GM18498 (cell line): ENCODE measurements at regions not wholly inside any gene's neighbourhood (a gene's known extent, or its start where the extent isn't known, plus 50 kb on each side); places are given as distances from the start of the nearest gene placed in this dataset.

ENCODE experiments used
- ATAC-seq: cut with Tn5 transposase; IDR thresholded peaks from one replicate; pipeline ENCODE4 v1.9.1; 2021; ENCODE audit warnings: mild to moderate bottlenecking, moderate library complexity; ENCODE audit not compliant: unreplicated experiment

DNA sequence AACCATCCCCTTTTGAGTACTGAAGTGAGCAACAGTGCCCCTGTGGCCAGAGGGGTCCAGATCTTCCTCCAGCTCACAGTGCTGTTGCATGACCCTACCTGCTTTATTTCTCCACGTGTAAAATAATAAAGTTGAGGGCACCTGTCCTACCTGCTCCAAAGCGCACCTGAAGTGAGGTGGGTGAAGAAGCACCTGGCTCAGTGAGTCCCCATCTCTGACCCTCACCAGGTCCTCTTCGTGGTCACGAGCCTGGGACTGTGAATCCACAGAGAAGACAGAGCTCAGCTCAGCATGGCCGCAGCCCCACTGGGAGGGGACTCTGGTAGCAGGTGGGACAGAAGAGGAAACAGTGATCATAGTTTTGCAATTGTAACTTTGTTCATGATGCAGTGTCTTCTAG is 976.7 kb upstream of the TMEM132C start:
- ATAC-seq: no peak

DNA sequence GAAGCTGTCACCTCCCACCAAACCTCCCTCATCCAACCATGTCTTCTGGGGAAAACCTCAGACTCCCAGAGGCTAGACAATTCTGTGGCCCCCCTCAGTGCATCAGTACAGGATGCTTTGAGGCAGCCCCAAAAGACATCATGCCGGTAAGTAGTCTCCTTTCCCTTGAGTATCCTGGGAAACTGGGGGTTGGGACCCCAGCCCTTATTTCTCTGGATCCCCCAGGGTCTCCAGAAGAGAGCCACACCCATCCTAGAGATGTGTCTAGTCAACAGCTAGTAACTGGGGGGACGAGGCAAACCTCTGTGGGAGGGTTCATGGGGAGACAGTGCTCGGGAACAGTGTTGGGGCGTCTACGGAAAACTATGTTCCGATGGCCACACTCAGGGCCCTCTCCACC is 974.2 kb upstream of the TMEM132C start:
- ATAC-seq: no peak

DNA sequence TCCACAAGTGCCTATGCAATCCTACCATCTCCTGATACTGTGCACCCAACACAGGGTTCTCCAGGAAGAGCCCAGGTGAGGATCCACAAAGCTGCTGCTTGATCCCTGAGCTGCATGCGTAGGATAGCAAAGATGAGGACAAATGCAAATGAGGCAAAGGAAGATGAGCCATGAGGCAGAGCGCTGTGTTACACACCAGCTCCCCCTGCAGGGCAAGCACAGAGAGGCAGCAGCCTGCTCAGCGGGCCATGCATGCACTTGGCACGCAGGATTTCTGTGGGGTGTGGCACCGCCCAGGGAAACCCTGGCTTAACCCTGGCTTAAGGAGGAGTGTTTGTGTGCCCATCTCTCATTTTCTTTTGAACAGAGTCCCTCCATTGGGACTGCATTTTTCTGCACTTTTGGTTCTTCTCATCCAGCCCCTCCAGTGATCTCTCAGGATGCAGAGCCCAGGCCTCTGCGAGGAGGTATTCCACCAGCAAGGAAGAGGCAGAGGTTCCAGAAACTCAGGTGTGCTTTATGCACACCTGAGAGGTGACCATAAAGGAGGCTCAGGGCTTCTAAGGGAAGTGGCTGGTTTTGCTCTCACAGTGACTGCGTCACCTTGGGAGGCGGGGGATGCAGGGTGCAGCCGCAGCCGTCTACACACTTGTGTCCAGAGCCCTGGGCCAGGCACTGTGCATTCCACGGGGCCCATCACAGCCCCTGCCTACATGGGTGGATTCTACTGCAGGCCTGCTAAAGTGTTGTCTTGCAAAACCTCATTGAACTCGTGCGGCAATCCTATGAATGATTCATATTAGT is 973.3 kb upstream of the TMEM132C start:
- ATAC-seq: peak; percentile 69

DNA sequence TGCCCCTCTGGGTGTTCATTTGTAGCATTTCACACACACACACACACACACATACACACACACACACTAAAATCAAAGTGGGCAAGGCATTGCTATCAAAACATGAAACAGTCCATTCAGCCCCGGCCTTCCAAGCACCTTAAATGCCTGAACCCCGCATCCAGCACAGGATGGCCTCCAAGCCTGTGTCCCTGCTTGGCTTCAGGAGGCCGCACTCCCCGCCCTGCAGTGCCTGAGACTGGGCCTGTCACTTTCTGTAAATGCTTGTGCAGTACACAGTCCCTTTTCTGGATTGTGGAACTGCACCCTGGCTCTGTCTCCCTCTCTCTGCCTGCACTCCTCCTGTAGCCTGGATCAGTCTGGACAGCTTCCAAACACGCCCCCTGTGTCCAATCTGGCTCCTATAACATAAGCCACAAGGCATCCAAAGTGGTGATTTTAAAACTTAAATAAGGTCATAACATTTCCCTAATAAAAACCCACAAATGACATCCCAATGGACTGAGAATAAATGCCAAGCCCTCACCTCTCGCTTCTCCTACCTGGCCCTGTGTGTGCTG is 972.2 kb upstream of the TMEM132C start:
- no peak for ATAC-seq

DNA sequence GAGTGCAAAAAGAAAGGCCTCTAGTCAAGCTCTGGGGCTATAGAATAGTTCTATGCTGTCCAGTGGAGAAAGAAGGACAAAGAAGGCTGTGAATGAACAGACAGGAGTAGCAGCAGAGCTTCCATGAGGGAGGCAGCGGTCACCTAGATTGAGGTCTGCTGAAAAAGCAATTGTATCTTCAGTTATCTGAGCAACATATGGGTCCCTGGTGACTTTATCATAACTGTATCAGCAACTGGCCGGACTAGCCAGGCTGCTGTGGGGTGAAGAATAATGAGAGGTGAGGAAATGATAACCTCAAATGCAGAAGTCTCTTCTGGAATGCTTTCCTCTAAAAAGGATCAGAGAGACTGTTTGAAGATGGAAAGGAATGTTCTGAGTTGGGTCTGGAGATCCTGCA is 971.3 kb upstream of the TMEM132C start:
- no peak for ATAC-seq

DNA sequence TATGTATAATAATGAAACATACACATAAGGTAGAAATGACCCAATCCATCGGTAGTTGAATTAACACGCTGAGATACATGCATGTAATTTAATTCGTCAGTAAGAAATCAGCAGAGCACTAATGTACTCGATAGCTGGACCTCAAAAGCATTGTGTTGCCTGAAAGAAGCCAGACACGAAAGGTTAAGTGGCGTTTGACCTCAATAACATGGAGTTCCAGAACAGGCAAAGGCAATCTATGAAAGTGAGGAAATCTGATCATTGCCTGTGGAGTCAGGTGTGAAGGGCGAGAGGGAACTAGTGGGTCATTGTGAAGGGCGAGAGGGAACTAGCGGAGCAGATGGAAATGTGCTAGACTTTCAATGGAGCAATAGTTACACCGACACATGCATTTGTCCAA is 970.4 kb upstream of the TMEM132C start:
- ATAC-seq: no peak

DNA sequence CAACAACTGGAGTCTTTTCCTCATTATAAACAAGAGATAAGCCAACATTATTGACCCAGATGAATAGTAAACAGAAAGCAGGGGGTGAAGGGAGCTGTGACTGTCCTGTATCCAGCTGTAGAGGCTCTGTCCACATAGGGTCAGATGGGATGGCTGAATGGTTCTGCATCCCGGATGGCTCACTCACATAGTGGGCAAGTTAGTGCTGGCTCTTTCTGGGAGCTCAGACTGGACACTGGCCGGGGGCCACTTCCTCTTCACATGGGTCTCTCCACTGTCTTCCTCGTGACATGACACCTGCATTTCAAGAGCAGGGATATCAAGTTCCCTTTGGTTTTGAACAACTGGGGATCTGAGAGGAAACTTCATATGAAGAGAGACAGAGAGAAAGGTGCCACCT is 969.6 kb upstream of the TMEM132C start:
- no peak for ATAC-seq

DNA sequence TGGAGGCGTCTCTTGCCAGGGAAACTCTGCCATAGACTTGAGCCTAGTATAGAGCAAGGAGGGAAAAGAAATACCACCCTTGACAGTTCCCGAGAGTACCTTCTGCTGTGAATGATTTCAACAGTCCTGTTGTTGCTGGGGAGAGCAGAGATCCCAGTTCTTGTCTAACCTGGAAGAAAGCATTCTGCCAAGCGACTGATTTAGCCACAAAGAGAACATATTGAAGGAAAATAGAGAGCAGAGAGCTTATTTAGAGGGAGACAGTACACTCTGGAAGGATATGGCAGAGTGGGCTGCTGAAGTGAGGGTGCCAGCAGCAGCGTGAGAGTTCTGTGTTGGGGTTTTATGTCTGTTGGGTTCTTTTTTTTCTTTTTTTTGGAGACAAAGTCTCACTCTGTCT is 966.9 kb upstream of the TMEM132C start:
- ATAC-seq: no peak

DNA sequence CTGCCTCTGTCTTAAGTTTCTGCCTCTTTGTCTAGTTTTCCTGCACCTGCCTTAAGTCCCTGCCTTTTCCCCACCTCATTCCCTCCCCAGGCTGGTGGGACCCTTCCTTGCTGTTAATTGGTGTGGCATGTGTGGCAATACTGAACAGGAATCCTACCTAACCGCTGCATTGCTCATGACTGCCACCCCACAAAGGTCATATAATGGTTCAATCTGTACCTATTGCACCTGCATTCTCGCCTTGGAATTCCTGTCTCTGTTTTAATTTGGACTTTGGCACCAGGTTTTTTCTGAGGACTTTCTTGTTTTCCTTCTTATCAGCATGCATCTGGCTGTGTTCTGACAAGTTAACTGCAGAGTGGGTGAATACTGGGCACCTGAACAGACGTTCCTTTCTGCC is 966.2 kb upstream of the TMEM132C start:
- no peak for ATAC-seq

DNA sequence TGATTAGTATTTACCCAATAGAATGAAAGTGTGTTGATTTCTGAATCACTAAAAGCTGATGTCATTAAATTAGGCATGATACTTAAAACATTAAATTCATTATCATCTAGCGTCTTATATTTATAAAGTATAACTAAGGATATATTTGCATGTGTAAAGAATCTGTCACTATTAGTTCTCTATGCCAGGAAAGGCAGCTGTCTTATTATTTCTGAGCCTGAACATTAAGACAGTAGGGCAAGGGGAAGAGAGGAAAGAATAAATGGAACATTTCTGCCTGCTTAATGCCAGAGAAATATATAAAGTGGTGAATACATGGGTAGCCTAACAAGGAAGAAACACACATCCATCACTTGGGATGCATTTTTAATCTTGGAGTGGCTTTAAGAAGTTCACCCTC is 965.1 kb upstream of the TMEM132C start:
- ATAC-seq: no peak

DNA sequence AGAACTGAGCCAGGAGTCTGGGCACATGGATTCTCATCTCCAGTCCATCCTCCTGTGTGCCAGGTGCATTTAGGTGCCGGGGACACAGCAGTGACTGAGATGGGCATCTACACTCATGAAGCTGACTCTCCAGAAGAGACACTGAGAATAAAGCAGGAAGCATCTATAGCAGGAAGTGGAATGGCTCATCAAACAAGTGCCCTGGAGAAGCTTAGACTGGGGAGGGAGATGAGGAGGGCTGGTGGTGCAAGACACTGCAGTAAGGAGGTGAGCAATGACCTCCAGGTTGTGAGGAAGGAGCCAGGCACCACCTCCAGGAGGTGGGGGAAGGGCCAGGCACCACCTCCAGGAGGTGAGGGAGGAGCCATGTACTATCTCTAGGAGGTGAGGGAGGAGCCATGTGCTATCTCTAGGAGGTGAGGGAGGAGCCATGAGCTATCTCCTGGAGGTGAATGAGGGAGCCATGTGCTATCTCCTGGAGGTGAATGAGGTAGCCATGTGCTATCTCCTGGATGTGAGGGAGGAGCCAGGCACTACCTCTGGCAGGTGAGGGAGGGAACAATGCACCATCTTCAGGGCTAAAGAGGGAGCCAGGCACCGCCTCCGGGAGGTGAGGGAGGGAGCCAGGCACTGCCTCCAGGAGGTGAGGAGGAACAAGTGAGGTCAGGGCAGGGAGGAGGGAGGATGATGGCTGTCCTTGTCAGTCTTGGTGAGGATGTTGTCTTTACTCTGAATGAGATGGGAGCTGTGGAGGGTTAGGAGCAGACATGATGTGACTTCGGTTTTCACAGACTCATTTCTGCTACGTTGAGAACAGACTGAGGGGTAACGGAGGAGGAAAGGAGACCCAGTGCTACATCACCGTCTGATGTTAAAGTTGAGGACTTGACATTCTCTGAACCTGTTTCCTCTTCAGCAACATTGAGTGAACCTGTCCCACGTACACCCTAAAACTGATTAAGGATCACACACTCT is 961.9 kb upstream of the TMEM132C start:
- ATAC-seq: no peak

DNA sequence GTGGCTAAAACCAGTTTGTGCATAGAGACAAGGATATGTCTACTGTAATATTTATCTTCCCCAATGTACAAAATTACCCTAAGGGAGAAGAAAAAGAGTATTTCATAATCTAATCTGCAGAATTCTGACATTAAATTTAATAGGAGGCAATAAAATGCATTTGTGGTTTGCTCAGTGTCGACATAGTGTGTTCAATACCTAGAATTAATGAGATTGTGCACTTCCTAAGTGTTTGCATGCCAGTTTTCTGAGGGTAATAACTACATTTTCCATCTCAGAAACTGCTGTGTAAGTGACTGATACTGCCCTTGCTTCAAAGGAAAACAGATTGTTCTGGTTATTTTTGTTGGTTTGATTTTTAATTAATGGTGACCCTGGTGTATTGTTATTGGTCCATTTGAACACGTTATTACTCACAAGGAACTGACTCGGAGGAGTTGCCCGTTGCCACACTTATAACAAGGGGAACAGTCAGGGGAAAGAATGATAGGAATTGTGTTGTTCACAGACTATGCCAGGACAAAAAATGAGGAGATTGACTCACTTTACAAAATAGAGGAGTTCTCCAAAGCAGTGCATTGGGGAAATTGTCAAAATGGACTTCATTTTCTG is 960.3 kb upstream of the TMEM132C start:
- no peak for ATAC-seq

DNA sequence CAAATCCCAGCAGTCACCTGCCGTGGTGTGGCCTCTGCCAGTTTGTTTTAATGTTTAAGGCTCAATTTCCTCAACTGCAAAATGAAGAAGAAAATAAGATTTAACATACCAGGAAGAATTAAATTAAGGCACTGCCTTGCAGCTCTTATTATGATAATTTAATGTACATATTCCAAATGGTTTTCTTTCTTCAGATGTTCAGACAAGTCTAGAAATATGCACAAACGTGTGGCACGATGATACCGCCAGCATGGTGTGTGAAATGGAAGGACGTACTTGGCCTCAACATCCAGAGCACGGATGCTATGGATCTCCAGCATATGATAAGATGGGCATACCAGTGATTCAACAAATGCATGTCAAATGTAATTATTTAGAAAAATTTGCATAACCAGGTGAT is 959.4 kb upstream of the TMEM132C start:
- no peak for ATAC-seq

DNA sequence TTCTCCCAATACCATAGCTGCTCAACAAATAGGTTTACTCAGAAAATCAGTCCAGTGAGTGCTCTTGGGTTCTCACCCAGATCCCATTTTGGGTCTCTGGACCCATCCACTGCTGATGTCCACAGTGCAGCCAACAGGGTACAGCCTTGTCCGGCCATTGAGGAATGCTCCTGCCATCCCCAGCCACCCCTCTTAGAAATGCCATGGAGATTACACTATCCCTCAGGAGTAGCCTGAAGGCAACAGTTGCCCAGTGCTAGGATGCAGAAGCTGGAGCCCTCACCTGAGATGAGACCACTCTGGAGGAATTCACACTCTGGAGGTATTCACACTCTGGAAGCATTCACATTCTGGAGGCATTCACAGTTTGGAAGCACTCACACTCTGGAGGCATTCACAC is 958.8 kb upstream of the TMEM132C start:
- no peak for ATAC-seq

DNA sequence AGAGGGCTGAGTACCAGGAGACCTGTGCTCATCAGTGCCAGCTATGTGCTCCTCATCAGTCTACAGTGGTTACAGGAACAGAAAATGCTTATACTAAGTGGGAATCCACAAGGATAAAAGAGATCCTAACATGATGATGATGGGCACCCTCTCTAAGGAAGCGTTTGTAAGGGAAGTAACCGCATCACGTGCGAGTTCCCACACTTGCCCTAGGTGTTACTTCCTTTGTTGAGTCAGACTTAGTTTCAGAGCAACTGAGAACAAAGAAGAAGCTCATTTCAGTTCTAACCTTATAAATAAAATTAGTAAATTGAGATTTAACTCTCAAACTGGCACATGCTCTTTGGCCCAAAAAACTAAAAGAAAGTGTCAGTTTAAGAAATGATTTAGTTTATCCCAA is 956.4 kb upstream of the TMEM132C start:
- no peak for ATAC-seq

DNA sequence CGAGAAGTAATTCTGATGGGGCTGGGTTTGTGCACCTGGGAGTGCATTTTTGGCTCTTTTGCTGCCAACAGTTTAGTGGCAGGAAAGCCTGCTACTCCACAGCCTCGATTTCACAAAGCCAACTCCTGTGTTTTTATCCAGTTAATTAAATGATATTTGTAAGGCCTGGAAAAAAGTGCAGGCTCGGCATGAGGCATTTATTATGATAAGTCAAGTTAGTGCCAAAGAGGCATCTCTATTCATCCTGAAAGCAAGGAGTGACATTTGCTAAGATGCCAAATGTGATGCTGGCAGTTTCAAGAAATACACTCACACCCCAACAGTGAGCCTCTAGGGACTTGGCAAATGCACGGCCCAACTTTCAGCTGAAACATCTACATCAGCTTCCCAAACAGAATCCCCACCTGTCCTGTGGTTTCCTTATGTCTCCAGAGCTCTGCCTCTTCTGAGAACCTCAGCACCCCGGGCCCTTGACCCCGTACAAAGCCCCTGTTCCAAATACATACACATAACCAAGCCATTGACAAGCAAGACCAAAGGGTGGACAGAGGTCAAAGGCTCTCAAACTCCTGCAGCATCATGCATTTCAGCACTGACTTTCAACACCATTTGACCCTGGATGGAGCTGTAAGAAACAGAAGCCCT is 955.1 kb upstream of the TMEM132C start:
- no peak for ATAC-seq

DNA sequence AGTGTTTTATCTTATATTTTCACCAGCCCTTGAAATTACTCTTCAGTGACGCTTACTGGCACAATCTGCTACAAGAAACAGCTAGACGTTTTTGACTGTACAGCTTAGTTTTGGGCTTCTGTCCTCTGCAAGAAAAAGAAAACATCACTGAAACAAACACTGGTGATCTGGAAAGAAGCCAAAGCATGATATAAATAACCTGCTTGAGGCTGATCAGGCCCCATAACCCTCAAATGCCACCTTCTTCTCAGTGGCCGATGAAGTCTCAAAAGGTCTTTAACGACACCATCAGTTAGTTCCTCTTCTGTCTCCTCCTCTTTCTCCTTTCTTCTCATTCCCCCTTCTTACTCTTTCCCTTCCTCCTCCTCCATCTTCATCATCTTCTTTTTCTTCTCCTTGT is 942.3 kb upstream of the TMEM132C start:
- ATAC-seq: no peak

DNA sequence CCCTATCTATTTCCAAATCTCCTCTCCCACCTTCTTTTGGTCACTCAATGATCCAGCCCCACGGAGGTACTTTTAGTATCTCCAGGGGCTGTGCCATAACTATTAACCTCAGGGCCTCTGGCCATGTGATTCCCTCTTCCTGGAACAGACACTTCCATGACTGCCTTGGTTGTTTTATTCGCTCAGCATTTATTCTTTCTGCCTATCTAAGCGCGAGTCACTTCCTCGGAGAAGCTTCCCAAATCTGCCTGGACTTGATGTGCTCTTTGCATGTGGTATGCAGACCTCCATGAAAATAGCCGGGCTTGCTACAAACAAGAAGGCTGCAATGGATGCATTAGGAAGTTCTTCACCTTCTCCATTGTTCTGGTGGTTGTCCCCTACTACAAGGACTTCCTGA is 939.0 kb upstream of the TMEM132C start:
- no peak for ATAC-seq

DNA sequence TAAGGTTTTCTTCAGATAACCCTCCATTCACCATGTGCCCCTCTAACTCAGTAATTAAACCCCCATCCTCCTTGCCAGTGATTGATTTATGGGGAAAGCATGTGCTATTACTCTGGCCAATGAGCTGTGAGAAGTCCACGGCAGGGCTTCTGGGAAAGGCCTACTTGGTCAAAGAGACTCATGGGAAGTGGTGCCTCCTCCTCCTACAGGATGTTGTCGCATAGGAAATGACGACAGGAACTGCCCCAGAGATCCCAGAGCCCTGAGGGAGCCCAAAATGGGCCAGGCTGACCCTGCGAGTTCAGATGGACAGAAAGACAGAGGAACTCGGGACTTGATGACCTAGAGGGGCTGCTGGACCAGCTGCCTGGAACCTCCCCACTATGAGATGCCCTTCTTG is 938.1 kb upstream of the TMEM132C start:
- ATAC-seq: no peak

DNA sequence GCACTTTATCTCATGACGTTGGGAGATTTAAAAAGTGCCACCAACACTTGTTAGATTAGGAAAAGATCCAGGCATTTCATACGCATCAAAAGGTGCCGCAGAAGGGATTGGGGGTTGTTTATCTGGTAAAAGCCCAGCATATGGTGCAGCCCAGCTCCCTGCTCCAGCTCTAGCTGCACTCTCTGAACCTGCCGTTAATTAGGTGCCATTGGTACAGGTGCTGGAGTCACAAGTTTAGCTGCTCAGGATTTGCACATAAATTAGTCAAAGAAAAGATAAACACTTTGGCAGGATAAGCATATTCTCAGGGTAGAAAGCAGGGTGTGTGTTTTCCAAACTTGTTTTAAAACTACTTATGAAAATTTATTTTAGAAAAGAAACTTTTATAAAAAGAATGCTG is 932.6 kb upstream of the TMEM132C start:
- no peak for ATAC-seq
